BJ (cell line): ENCODE measurements at regions not wholly inside any gene's neighbourhood (a gene's known extent, or its start where the extent isn't known, plus 50 kb on each side); places are given as distances from the start of the nearest gene placed in this dataset.

Experiments used
- CTCF ChIA-PET: fragments of 350-600 bp; formaldehyde crosslinking; extraction: SDS; loops from one replicate; lab custom pipeline; 2021; ENCODE audit warnings: antibody characterized with exemption, inconsistent platforms; lab: Yijun Ruan, JAX
- POLR2A ChIA-PET: fragments of 300-600 bp; sonication (Branson Sonifier 250); formaldehyde crosslinking; extraction: SDS; loops from one replicate; lab custom pipeline; 2021; ENCODE audit warnings: antibody characterized with exemption; lab: Charles Lee
- DNase-seq: peaks from one replicate; pipeline ENCODE4 v3.0.0-alpha.2; 2011; ENCODE audit warnings: low read depth
- H3K27me3 ChIP-seq: 2 replicates; pipeline ENCODE4 v1.6.0; 2011; ENCODE audit warnings: low read length; ENCODE audit not compliant: control insufficient read depth, insufficient read depth
- H3K36me3 ChIP-seq: 2 replicates; pipeline ENCODE4 v1.5.1; 2011; ENCODE audit warnings: low read length; ENCODE audit not compliant: control insufficient read depth, insufficient read depth
- H3K4me3 ChIP-seq: 2 replicates; pipeline ENCODE4 v1.5.1; 2011; ENCODE audit warnings: low read depth, mild to moderate bottlenecking, control low read depth, low read length
- TF ChIP-seq, protein P1 (sequence below): IDR thresholded peaks from 2 replicates; pipeline ENCODE4 v1.5.1; 2011; ENCODE audit warnings: low read depth, mild to moderate bottlenecking, control low read depth, inconsistent platforms, low read length, moderate library complexity; ENCODE audit not compliant: insufficient read depth

DNA sequence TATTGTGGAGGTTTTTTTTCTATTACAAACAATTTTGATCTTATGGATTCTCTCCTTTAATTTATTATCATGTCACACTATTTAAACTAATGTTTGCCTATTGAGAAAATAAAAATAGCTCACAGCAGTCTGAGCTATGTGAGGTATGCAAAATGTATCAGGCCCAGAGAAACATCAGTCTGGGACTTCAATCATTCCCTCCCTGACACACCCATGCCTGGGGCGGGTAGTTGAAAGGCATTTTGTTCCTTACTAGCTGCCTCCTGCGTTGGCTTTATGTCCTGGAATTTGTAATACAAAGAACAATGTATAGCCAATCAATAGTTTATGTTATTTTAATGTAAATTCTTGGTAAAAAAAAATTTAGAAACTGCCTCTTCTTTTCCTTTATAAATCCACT is 403.3 kb downstream of the EPM2A start:
- no peak for DNase-seq

DNA sequence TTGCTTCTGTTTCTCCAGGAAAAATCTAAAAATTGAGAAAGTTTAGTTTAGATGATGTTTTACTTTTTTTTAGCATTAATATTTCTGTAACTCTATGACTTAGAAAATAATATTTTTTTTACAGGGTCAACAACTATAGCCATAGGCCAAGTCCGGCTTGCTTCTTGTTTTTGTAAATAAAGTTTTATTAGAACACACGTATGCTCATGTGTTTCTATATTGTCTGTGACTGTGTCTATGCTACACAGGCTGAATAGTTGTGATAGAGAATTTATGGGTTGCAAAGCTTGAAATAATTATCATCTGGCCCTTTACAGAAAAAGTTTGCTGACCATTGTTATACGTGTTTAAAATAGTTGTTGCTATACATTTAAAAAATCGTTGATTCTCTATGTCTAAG is 399.2 kb downstream of the EPM2A start:
- TF ChIP-seq, protein P1, sequence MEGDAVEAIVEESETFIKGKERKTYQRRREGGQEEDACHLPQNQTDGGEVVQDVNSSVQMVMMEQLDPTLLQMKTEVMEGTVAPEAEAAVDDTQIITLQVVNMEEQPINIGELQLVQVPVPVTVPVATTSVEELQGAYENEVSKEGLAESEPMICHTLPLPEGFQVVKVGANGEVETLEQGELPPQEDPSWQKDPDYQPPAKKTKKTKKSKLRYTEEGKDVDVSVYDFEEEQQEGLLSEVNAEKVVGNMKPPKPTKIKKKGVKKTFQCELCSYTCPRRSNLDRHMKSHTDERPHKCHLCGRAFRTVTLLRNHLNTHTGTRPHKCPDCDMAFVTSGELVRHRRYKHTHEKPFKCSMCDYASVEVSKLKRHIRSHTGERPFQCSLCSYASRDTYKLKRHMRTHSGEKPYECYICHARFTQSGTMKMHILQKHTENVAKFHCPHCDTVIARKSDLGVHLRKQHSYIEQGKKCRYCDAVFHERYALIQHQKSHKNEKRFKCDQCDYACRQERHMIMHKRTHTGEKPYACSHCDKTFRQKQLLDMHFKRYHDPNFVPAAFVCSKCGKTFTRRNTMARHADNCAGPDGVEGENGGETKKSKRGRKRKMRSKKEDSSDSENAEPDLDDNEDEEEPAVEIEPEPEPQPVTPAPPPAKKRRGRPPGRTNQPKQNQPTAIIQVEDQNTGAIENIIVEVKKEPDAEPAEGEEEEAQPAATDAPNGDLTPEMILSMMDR = no peak
- Histone ChIP-seq H3K27me3 (peaks cover 2% of the 10 kb centered on the region; the same call in 1 of the 2 replicates), H3K4me3 (no peak overlapping the region), H3K36me3 (no peaks in the 10 kb centered on the region)
- CTCF ChIA-PET = interaction anchor here (0.6 kb wide), 1 partner anchor 53 kb away, joined by 3 read pairs; no protein-coding TSS in a partner anchor
- no peak for DNase-seq
- POLR2A ChIA-PET = no interaction called here

More for the DNA sequence above, 403.3 kb downstream of the EPM2A start:
- H3K36me3 ChIP-seq = no peaks in the 10 kb centered on the region
- POLR2A ChIA-PET = no interaction called here
- H3K4me3 ChIP-seq = no peak overlapping the region
- peaks cover 2% of the 10 kb centered on the region; the same call in 1 of the 2 replicates for H3K27me3 ChIP-seq
- TF ChIP-seq, protein P1 = no peak
- CTCF ChIA-PET = no interaction called here

- TF ChIP-seq, protein P1 = no peak
- ChIA-PET CTCF (interaction anchor here (1.1 to 1.2 kb wide), 2 partner anchors 9 kb away, joined by 3 read pairs; no protein-coding TSS in a partner anchor), POLR2A (no interaction called here)
- Histone ChIP-seq H3K4me3 (no peak overlapping the region), H3K27me3 (peaks cover under 1% of the 10 kb centered on the region; the same call in 1 of the 2 replicates), H3K36me3 (no peaks in the 10 kb centered on the region)
- DNase-seq = no peak
These were observed 396.2 kb downstream of the EPM2A start for GRCh38 chr6:145339089-145339488.

DNA sequence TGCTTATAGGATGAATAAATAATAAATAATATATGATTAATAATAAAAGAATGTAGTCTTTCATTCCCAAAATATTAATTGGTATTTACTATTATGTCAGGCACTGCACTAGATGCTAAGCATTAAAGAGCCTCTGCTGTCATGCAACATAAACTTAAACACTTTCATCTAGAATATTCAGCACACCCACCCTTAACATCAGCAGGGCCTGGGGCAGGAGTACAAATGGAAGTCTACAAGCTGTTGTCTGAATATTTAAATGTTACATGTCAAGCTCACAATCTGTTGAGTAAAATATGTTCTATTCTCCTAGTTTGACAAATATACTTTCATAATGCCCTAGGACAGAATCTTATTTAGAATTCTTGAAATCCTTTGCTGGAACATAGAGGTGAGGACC is 395.1 kb downstream of the EPM2A start:
- no peak for DNase-seq
- H3K27me3 ChIP-seq = no peaks in the 10 kb centered on the region
- no peaks in the 10 kb centered on the region for H3K36me3 ChIP-seq
- TF ChIP-seq, protein P1 = no peak
- CTCF ChIA-PET = interaction anchor here (0.9 to 1.2 kb wide), 2 partner anchors 11 to 12 kb away, joined by 3 read pairs; no protein-coding TSS in a partner anchor
- H3K4me3 ChIP-seq = no peak overlapping the region
- POLR2A ChIA-PET = no interaction called here

- DNase-seq = no peak
- Histone ChIP-seq H3K27me3 (no peaks in the 10 kb centered on the region), H3K36me3 (no peaks in the 10 kb centered on the region), H3K4me3 (no peak overlapping the region)
- TF ChIP-seq, protein P1 = no peak
- ChIA-PET CTCF (no interaction called here), POLR2A (no interaction called here)
These were observed 390.2 kb downstream of the EPM2A start for GRCh38 chr6:145345094-145345493.
